HEK293 (cell line): ENCODE measurements at regions not wholly inside any gene's neighbourhood (a gene's known extent, or its start where the extent isn't known, plus 50 kb on each side); places are given as distances from the start of the nearest gene placed in this dataset.

ENCODE experiments used
- CTCF ChIA-PET: fragments of 350-600 bp; formaldehyde crosslinking; extraction: SDS; loops from one replicate; lab custom pipeline; 2021; ENCODE audit warnings: antibody characterized with exemption; lab: Yijun Ruan, JAX
- POLR2A ChIA-PET: fragments of 300-600 bp; formaldehyde crosslinking; extraction: SDS; loops from one replicate; lab custom pipeline; 2020; ENCODE audit warnings: antibody characterized with exemption, inconsistent platforms; lab: Yijun Ruan, JAX
- H3K27ac ChIP-seq: fragments of 200-500 bp; sonication (Bioruptor generic); 2 replicates; pipeline ENCODE4 v1.5.1; 2014; ENCODE audit warnings: low read depth, low read length, control low read depth, inconsistent platforms; ENCODE audit errors: extremely low read depth
- H3K36me3 ChIP-seq, 2 experiments: fragments of 200-500 bp in 1 of 2; sonication (Bioruptor generic) in 1 of 2; 1 replicate in 1 of 2; 2 replicates in 1 of 2; pipeline ENCODE4 v1.5.1; 2014 to 2017; ENCODE audit warnings: inconsistent platforms in 2 of 2, low read length in 2 of 2; ENCODE audit not compliant: control insufficient read depth in 2 of 2, insufficient read depth in 1 of 2
- H3K4me1 ChIP-seq: fragments of 200-500 bp; sonication (Bioruptor generic); 2 replicates; pipeline ENCODE4 v1.5.1; 2014; ENCODE audit warnings: mild to moderate bottlenecking, low read length, inconsistent platforms; ENCODE audit not compliant: control insufficient read depth, insufficient read depth
- H3K4me3 ChIP-seq: 2 replicates; pipeline ENCODE4 v1.5.1; 2011; ENCODE audit warnings: low read depth, mild to moderate bottlenecking, control low read depth, low read length, moderate library complexity
- H3K9me3 ChIP-seq: fragments of 200-500 bp; sonication (Bioruptor generic); 2 replicates; pipeline ENCODE4 v1.5.1; 2014; ENCODE audit warnings: low read depth, low read length, inconsistent platforms; ENCODE audit not compliant: control insufficient read depth, insufficient read depth
- EGR2 ChIP-seq: fragments of 450-650 bp; formaldehyde crosslinking; IDR thresholded peaks from 2 replicates; pipeline ENCODE4 v1.5.1; 2016; ENCODE audit warnings: low read depth, missing biosample characterization, missing genetic modification characterization
- HIC1 ChIP-seq: fragments of 450-650 bp; formaldehyde crosslinking; IDR thresholded peaks from 2 replicates; pipeline ENCODE4 v1.5.1; 2016; ENCODE audit warnings: missing biosample characterization, missing genetic modification characterization
- HOXC10 ChIP-seq: sonication (generic); formaldehyde crosslinking; IDR thresholded peaks from 2 replicates; pipeline ENCODE4 v1.8.1; 2023; ENCODE audit warnings: mild to moderate bottlenecking, missing genetic modification reagents
- INSM2 ChIP-seq: fragments of 450-650 bp; formaldehyde crosslinking; IDR thresholded peaks from 2 replicates; pipeline ENCODE4 v1.5.1; 2016; ENCODE audit warnings: missing biosample characterization, missing genetic modification characterization
- MEIS1 ChIP-seq: sonication (generic); formaldehyde crosslinking; IDR thresholded peaks from 2 replicates; pipeline ENCODE4 v1.8.1; 2022; ENCODE audit warnings: missing genetic modification reagents, mild to moderate bottlenecking, borderline replicate concordance
- PATZ1 ChIP-seq: fragments of 450-650 bp; formaldehyde crosslinking; IDR thresholded peaks from 2 replicates; pipeline ENCODE4 v1.5.1; 2016; ENCODE audit warnings: missing biosample characterization, missing genetic modification characterization
- PRDM1 ChIP-seq: fragments of 450-650 bp; formaldehyde crosslinking; IDR thresholded peaks from 2 replicates; pipeline ENCODE4; 2016; ENCODE audit warnings: missing biosample characterization, missing genetic modification characterization
- RBAK ChIP-seq: fragments of 450-650 bp; formaldehyde crosslinking; IDR thresholded peaks from 2 replicates; pipeline ENCODE4 v1.5.1; 2016; ENCODE audit warnings: missing biosample characterization, missing genetic modification characterization
- ZFHX2 ChIP-seq: fragments of 450-650 bp; formaldehyde crosslinking; conservative IDR thresholded peaks from 2 replicates; pipeline ENCODE4 v1.5.1; 2016; ENCODE audit warnings: missing biosample characterization, missing genetic modification characterization
- ZFP37 ChIP-seq: fragments of 450-650 bp; formaldehyde crosslinking; IDR thresholded peaks from 2 replicates; pipeline ENCODE4 v1.5.1; 2016; ENCODE audit warnings: missing biosample characterization, missing genetic modification characterization
- ZNF114 ChIP-seq: fragments of 450-650 bp; formaldehyde crosslinking; IDR thresholded peaks from 2 replicates; pipeline ENCODE4 v1.5.0; 2017; ENCODE audit warnings: missing biosample characterization, missing genetic modification characterization
- ZNF157 ChIP-seq: fragments of 450-650 bp; formaldehyde crosslinking; IDR thresholded peaks from 2 replicates; pipeline ENCODE4 v1.5.1; 2016; ENCODE audit warnings: missing biosample characterization, missing genetic modification characterization
- ZNF16 ChIP-seq: fragments of 450-650 bp; formaldehyde crosslinking; IDR thresholded peaks from 2 replicates; pipeline ENCODE4 v1.5.1; 2016; ENCODE audit warnings: low read depth, missing biosample characterization, missing genetic modification characterization
- ZNF175 ChIP-seq: fragments of 450-650 bp; formaldehyde crosslinking; IDR thresholded peaks from 2 replicates; pipeline ENCODE4 v1.5.1; 2016; ENCODE audit warnings: missing biosample characterization, missing genetic modification characterization
- ZNF366 ChIP-seq: fragments of 450-650 bp; formaldehyde crosslinking; conservative IDR thresholded peaks from 2 replicates; pipeline ENCODE4 v1.5.1; 2016; ENCODE audit warnings: missing biosample characterization, missing genetic modification characterization
- ZNF416 ChIP-seq: fragments of 450-650 bp; formaldehyde crosslinking; IDR thresholded peaks from 2 replicates; pipeline ENCODE4 v1.5.1; 2016; ENCODE audit warnings: missing biosample characterization, missing genetic modification characterization
- ZNF488 ChIP-seq: fragments of 450-650 bp; formaldehyde crosslinking; IDR thresholded peaks from 2 replicates; pipeline ENCODE4 v1.5.1; 2016; ENCODE audit warnings: missing biosample characterization, missing genetic modification characterization
- ZNF513 ChIP-seq: fragments of 450-650 bp; IDR thresholded peaks from 2 replicates; pipeline ENCODE4 v1.5.1; 2018; ENCODE audit warnings: missing biosample characterization, missing genetic modification characterization
- ZNF549 ChIP-seq: fragments of 450-650 bp; IDR thresholded peaks from 2 replicates; pipeline ENCODE4 v1.5.1; 2018; ENCODE audit warnings: missing biosample characterization, missing genetic modification characterization, mild to moderate bottlenecking, inconsistent platforms, moderate library complexity
- ZNF555 ChIP-seq: fragments of 450-650 bp; formaldehyde crosslinking; conservative IDR thresholded peaks from 2 replicates; pipeline ENCODE4 v1.5.1; 2017; ENCODE audit warnings: missing biosample characterization, mild to moderate bottlenecking, missing genetic modification characterization, inconsistent platforms
- ZNF785 ChIP-seq: fragments of 450-650 bp; formaldehyde crosslinking; IDR thresholded peaks from 2 replicates; pipeline ENCODE4 v1.5.1; 2016; ENCODE audit warnings: missing biosample characterization, missing genetic modification characterization
- ZNF837 ChIP-seq: fragments of 450-650 bp; formaldehyde crosslinking; IDR thresholded peaks from 2 replicates; pipeline ENCODE4 v1.5.1; 2016; ENCODE audit warnings: missing biosample characterization, missing genetic modification characterization

GRCh38 chr1:5120559-5120958 lies 466.1 kb downstream of the AJAP1 start:
- H3K4me3 ChIP-seq = no peak overlapping the region
- TF ChIP-seq ZNF366 (tag by site-specific recombination) (peak; percentile 52; the same call in 1 of the 2 replicates), ZNF555 (tag by site-specific recombination) (no peak), HIC1 (tag by site-specific recombination) (no peak), ZNF549 (tag by site-specific recombination) (no peak), RBAK (tag by site-specific recombination) (no peak), ZNF16 (tag by site-specific recombination) (no peak), ZNF175 (no peak), INSM2 (no peak), MEIS1 (CRISPR knock-in tag) (no peak), ZNF157 (tag by site-specific recombination) (no peak), ZNF513 (tag by site-specific recombination) (no peak), PRDM1 (tag by site-specific recombination) (no peak), EGR2 (tag by site-specific recombination) (peak; percentile 85), ZNF785 (tag by site-specific recombination) (no peak), ZFP37 (no peak), HOXC10 (no peak), PATZ1 (tag by site-specific recombination) (no peak), ZNF488 (no peak), ZFHX2 (tag by site-specific recombination) (peak; percentile 63), ZNF114 (tag by site-specific recombination) (no peak), ZNF837 (tag by site-specific recombination) (no peak), ZNF416 (tag by site-specific recombination) (no peak)
- H3K9me3 ChIP-seq = no peaks in the 10 kb centered on the region
- H3K27ac ChIP-seq = no peak overlapping the region
- ChIA-PET CTCF (interaction anchor here (0.7 kb wide), 1 partner anchor 78 kb away, joined by 3 read pairs; no protein-coding TSS in a partner anchor), POLR2A (no interaction called here)
- no peaks in the 10 kb centered on the region for H3K4me1 ChIP-seq
- no peaks in the 10 kb centered on the region for H3K36me3 ChIP-seq
